Pons (tissue), 1 donor: ENCODE measurements at regions not wholly inside any gene's neighbourhood (a gene's known extent, or its start where the extent isn't known, plus 50 kb on each side); places are given as distances from the start of the nearest gene placed in this dataset.
"Not testable (repeated sequence)": the region's sequence is repeated elsewhere in the genome, so short reads cannot be mapped to it uniquely, and the experiment has no call there.

Source experiments
- DNase-seq: peaks from one replicate; pipeline ENCODE4 v3.0.0-alpha.2; 2016; ENCODE audit warnings: low spot score

DNA sequence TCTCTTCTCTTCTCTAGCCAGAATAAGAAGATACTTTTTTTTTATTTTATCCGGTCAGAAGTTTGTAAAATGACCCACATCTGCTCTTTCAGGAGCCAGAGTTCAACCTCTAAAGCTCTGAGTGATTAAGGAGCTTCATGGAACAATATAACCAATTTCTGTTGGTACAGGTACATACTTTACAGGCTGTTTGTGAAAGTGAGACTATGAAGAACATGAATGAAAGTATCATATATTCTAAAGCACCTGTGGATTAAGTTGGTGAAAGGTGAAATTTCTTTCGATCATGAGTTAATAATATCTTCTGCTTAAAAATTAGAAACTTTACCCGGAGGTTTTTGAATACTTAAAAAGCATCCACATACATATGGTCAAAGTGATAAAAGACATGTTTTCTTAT, 65.2 kb downstream of the DMRT2 start:
- no peak for DNase-seq

DNA sequence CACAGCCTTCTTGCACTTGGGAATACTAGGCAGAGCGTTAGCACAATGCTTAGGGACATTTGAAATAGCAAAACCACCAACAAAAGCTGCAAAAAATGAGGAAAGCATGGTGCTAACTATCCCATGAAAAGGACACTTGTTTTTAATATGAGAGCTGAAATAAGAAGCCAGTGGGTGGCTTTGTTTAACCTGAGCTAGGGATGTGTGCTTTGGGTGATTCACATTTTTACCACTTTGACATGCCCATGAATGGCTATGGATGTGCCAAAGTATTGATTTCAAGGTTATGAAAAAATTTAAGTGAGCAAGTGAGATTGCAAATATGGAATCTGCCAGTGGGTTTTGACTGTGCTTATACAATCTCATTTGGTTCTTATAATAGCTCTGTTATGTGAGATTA, 67.3 kb downstream of the DMRT2 start:
- no peak for DNase-seq

DNA sequence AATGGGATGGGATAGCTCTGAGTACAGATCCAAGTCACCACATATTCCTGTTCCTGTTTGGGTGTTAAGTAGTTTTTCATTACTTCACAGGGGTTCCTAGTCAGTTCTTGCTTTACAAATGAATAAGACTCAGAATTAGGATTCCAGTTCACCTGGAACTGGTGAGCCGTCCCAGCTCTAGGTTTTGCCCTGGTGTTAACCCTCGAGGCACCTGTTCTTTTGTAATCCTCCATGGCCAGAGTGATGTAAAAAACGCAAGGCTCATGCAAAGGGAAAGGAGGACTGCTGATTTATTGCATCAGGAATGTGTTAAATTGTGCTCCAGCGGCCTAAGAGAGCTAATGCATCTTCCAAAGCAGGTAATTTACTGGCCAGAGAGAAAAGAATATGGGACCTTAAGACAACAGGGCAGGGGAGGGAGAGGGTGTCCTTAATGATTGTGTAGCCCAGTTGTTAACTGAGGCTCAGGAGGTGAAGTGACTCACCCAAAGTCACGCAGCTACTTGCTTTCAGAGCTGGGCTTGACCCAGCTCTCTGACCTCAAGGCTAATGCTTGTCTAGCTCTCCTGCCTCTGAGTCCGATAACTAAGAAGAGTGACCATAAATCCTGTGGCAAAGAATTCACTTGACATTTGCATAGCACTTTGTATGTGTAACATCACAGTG, 70.5 kb downstream of the DMRT2 start:
- DNase-seq, result no peak

DNA sequence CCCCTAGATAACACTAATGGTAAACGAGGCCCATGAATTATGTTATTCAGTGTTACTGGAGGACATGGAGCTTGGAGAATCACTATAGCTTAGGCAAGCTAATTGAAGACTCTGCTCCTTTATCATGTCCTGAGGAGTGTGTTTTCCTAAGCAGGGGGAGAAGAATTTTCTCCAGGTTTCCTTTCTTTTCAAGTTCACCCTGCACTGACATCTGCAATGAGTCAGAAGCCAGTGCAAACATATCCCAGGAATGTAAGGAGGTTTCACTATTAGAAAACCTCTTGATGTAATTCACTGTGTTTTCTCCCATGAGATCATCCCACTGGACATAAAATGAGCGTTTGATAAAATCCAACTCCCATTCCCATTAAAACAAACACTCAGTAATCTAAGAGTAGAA, 75.6 kb downstream of the DMRT2 start:
- no peak for DNase-seq

DNA sequence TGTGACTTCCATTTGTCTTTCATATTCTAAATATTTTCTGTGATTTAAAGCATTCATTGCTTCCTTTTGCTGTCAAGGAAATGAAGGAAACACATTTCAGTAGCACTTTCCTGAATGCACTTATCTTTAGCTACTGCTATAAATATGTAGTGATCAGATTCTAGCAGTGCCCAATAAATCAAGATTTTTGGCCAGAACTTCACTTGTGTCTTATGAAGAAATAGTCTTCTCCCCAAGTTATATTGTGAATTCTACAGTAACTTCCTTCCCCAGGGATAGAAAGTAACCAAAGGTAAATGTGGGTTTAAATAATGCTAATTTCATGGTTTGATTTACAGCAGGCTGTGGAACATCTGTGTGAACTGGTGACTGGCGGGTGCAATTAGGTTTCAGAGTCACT, 77.9 kb downstream of the DMRT2 start:
- DNase-seq, result no peak

DNA sequence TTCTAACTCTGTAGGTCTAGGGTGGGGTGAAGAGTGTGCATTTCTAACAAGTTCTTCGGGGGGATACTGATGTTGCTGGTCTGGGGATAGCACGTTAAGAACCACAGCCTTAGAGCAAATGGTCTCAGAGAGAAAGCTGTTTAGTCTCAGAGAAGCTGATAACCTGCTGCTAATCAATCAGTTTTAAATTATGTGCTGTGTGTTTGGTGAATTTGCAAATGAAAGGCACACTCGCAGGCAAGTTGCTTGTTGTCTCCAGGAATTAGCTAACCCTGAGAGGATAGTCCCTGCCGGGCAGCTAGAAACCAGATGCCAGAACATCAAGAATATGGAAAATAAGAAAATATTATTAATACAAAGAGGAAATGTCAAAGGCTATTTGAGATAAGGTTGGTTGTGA, 79.2 kb downstream of the DMRT2 start:
- no peak for DNase-seq

DNA sequence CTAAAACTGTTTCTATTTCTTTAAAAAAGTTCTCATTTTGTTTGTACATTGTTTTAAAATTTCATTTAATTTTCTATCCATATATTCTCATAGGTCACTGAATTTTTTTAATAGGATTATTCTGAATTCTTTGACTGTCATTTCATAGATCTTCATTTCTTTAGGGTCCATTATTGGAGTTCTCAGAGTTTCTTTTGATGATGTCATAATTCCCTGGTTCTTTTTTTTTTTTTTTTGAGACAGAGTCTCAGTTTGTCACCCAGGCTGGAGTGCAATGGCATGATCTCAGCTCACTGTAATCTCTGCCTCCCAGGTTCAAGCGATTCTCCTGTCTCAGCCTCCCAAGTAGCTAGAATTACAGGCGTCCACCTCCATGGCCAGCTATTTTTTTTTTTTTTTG, 89.9 kb downstream of the DMRT2 start:
- no peak for DNase-seq

DNA sequence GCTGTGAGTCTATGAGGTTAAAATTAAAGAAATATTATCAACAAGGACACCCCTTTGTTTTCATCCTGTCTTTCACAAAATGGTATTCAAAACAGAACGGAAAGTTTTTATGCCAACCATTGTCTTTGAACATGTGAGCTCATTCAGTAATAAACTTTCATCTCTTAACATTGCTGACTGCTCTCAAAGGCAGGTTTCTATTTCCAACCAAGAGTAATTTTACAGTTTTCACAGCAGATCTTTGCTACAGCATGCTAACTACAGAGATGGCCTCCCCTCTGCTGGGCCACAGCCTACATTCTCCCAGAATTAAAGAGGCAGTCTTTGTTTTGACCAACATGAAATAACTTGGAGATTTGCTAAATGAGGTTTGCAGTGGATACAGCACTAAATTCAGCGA, 101.5 kb downstream of the DMRT2 start:
- no peak for DNase-seq

DNA sequence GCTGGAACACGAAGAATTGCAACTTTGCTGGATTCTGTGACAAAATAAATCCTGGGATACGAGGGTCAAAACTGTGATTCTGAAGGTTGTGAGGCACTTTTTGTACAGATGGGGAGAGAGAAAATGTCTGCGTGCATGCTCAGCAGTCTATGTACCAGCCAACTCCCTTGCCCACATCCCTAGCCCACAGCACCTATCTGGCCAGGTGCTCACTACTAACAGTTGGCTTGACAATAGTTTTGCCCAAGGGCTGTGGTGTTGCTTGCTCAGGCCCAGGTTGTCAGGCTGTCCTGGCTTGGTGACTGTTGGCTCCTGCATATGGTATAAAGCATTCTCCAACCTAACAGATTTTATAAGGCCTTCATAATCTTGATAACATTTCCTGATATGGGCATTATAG, 102.0 kb downstream of the DMRT2 start:
- DNase-seq, result no peak

DNA sequence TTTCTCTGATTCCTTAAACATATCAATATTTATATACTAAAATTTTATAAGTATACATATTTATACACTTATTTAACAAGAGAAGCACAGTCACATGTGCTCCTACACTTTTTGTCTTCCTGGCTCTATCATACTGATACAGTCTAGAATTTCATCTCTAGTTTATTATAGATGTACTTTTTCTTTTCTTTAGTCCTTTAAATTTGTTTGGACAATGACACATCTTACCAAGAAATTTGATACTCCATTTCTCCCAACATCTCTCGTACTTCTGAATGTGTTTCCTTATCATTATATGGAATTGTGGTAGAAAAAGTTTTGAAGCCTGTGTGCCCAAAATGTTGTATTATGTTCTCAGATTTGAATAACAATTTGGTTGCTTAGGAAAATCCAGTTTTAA, 104.6 kb downstream of the DMRT2 start:
- DNase-seq, result no peak

DNA sequence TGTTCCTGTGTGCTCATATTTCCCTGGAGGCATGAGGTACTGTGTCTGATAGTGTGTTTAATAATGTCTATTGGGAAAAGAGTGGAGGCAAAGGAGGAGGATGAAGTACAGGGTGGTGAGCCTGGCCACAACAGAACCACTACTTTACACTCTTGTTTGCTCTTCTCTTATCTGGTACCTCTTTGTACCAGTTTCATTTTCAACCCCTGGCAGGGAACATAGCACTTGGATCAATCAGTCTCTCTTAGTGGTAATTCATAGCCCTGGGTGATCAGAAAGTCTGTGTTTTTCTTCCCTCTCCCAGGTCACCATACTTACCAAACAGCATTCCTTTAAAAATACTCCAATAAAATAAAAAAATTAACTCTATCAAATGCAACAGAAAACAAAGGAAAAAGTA, 105.4 kb downstream of the DMRT2 start:
- no peak for DNase-seq

DNA sequence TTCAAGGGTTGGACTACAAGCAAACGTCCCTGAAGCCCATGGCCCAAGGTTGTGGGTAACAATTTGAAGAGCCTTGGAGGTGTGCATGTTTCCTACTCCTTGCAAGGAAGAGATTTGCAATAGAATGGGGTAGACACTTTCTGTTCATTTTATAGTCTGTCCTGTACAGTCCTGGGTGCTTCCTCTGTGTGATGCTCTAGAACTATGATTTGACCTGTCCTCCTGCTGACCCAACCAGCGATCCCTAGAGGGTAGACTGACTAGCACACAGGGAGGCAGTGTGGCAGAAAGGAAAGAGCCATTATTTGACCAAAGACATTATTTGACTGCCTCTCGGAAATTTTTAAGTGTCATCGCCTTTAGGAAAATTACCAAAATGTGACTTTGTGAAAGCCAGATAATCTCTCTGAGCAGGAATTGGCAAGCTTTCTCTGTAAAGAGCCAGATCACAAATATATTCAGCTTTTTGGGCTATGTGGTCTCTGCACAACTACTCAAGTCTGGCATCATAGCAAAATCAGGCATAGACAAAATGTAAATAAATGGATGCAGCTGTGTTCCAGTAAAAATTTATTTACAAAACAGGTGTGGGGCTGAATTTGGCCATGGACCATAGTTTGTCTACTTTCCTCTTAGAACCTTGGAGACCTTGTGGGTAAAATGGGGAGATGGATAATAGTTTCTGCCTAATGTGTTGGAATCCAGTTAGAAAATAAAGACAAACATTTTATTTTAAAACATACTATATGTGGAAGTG, 106.8 kb downstream of the DMRT2 start:
- DNase-seq, result no peak

DNA sequence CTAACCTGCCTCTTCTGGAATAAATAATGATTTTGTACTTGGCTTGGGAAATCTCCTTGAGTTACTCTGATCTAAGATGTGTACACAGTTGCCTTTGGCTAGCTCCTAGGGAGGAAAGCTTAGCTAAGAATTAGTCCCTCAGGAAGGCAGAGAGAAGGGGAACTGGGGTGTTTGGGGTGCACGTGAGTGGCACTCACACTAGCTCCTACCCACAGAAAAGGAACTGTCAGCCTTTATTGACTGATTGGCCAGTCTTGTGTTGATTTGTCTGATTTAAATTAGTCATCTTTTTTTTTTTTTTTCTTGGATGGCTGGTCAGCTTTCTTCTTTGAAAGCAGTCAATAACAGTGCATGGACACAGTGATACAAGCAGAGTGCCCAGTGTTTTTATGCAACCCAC, 107.7 kb downstream of the DMRT2 start:
- DNase-seq, result no peak

DNA sequence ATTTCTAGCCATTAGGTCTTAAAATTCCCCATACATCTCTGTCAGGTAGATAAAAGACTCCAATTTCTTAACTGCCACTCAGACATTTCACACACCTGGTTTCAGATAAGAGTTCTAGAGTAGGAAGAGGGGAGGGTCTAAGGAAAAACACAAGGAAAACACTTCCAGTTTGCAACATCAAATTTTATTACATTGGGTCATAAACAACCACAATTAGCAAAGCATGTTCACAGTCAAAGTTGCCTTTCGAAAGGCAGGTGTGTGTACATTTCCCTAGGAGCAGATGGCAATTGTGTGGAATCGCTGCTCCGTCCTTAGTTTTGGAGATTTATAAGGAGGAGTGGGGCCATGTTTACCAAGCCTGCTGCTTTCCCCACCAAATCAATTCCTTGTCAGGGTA, 120.8 kb downstream of the DMRT2 start:
- no peak for DNase-seq

DNA sequence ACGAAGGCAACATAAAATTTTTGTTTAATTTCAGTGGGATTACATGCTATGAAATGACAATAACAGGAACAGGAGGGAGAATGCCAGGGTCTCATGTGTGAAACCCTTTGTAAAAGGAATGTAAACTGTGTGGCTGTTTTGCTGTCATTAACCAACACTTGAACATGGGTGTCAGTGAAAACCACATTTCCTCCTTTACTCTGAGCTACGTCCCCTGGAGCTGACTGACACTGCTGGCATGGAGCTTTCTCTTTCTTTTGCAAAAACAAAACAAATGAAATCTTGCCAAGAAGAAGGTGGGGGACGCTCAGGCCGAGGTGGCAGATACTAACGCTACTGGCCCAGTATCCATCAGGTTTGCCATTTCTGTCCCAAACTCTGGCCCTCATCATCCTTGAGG, 121.4 kb downstream of the DMRT2 start:
- no peak for DNase-seq

DNA sequence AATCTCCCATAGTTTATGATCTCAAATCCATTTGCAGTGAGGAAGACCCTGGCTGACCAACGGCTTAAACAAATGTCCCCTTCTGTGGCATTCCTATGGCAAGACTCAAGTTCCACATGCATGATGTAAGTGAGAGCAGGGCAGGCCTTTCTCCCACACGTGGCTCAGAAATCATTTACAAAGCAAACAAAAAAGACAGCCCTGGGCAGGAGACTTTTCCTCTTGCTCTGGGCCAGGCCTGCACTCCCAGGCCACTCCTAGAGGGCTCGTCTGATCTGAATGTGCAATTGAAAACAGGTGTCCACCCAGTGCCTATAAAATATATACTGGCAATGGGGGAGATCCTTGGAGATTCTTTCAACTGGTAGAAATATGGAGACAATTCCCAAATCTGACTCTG, 123.1 kb downstream of the DMRT2 start:
- DNase-seq, result no peak

DNA sequence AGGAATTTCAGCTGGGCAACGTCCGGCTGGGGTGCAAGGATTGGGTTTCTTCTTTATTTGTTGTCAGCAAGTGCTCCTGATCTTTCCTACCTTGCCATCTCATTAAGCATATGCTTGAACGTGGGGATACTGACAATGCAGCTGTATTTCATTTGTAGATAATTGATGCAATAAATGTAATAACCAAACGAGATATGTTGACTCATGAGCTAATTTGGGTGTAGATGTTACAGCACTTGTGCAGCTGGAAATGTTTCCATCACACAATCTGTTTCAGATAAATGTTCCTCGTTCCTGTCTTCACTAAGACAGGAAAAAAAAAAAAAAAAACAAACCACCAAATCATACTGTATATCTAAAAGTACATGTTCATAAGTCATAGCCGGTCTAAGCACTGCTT, 123.8 kb downstream of the DMRT2 start:
- DNase-seq, result no peak

DNA sequence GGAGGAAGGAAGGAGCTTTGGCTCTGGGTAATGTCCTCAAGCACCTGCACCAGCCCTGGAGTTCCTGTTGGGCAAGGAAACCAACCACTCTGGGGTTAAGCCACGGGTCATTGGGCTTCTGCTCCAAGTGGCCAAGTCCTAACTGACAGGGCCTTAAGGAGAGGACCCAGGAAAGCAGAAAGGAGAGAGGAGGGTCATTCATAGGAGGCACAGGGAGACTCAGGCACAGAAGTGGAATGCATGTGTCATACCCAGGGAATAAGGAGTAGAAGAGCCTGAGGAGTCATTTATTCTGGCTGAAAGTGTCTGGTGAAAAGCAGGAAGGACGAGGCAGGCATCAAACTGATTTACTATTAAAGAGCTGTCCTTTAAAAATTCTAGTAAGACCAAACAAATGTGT, 129.2 kb downstream of the DMRT2 start:
- no peak for DNase-seq

DNA sequence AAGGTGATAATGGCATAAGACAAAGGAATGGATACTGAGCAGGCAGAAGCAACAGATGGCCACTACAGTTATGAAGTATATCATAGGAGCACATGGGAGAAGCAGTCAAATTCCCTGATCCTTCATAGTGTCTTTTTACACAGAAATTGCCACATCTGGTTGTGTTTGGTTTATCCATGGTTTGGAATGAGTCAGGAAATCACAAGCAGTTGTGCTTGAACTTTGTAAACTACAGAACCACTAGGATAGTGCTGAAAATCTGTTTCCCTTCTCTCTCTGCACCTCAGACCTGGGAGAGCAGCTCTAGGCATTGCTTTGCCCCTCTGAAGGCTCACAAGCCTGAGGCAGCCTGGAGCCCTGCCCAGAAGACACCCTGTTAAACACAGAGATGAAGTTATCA, 134.0 kb downstream of the DMRT2 start:
- no peak for DNase-seq

DNA sequence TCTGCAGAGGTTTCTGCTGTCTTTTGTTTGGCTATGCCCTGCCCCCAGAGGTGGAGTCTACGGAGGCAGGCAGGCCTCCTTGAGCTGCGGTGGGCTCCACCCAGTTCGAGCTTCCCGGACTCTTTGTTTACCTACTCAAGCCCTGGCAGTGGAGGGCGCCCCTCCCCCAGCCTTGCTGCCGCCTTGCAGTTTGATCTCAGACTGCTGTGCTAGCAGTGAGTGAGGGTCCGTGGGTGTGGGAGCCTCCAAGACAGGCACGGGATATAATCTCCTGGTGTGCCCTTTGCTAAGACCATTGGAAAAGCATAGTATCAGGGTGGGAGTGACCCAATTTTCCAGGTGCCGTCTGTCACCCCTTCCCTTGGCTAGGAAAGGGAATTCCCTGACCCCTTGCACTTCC, 137.0 kb downstream of the DMRT2 start:
- not testable (repeated sequence) for DNase-seq

DNA sequence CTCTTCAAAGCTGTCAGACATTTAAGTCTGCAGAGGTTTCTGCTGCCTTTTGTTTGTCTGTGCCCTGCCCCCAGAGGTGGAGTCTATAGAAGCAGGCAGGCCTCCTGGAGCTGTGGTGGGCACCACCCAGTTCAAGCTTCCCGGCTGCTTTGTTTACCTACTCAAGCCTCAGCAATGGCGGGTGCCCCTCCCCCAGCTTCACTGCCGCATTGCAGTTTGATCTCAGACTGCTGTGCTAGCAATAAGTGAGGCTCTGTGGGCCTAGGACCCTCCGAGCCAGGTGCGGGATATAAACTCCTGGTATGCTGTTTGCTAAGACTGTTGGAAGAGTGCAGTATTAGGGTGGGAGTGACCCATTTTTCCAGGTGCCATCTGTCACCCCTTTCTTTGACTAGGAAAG, 145.5 kb downstream of the DMRT2 start:
- not testable (repeated sequence) for DNase-seq

DNA sequence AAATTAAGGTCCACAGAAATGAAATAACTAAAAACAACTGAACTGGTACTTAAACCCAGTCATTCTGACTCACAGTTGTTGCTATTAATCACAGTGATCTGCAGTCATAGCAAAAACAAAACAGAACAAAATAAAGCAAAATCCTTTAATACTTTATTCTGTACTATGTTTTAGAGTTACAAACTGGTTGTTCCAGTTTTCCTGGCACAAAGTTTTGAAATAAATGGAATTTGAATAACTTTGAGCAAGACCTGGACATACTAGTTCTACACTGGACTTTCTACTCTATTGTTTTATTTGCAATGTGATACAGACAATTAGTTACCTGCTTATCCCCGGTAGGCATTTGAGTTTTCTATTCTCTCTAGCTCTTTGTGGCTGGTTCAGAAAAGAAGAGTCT, 147.9 kb downstream of the DMRT2 start:
- no peak for DNase-seq

DNA sequence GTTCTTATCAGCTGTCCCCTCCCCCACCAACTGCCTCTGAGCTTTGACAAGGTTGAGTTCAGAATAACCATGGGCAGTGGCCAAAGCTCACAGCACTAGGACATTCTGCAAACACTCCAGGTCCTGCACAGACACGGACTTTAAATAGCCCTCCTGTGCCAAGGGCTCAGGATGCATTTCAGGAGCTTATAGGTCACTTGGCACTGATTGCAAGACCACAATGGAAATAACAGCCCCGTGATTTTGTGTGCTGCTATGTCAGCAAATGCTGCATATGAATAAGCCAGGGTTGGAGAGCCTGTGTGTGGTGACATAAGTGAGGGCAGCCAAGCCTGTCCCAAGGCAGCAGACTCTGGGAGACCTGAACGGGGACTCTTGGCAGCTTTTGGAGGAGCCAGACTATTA, 150.7 kb downstream of the DMRT2 start:
- DNase-seq, result no peak

DNA sequence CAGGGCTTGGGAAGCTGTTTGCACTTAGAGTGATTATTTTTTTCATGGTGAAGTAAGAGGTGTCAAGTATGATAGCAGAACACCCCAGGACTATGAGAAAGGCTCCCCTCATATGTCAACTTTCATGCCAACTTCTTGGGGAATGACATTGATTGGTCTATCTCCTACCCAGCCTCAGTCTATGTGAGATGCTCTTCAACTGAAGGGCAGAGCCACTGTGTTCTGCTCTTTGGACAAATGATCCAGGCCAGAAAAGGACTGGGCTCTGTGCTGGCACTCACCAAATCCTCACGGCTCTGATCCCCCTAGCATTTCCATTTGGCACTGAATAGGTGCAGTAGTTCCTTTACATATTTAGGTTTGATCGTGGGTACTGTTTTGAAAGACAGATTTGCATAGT, 151.1 kb downstream of the DMRT2 start:
- DNase-seq, result no peak
